Type B pancreatic cell (in vitro differentiated cells): ENCODE measurements at regions not wholly inside any gene's neighbourhood (a gene's known extent, or its start where the extent isn't known, plus 50 kb on each side); places are given as distances from the start of the nearest gene placed in this dataset.

Experiments
- DNase-seq: peaks from one replicate; pipeline ENCODE4 v3.0.0; 2021; ENCODE audit warnings: mixed read lengths; ENCODE audit not compliant: unreplicated experiment; ENCODE audit errors: extremely low spot score
- H3K27ac Mint-ChIP-seq: 2 replicates; pipeline ENCODE4 v1.8.0; 2021; ENCODE audit warnings: mild to moderate bottlenecking, mixed read lengths
- H3K27me3 Mint-ChIP-seq: 2 replicates; pipeline ENCODE4 v1.8.0; 2021; ENCODE audit warnings: mixed read lengths
- H3K36me3 Mint-ChIP-seq: 2 replicates; pipeline ENCODE4 v1.8.0; 2021; ENCODE audit warnings: mixed read lengths
- H3K4me1 Mint-ChIP-seq: one replicate; pipeline ENCODE4 v1.8.0; 2021; ENCODE audit warnings: mixed read lengths; ENCODE audit not compliant: unreplicated experiment
- H3K4me3 Mint-ChIP-seq: 2 replicates; pipeline ENCODE4 v1.8.0; 2021; ENCODE audit warnings: mild to moderate bottlenecking, mixed read lengths
- H3K9me3 Mint-ChIP-seq: 2 replicates; pipeline ENCODE4 v1.8.0; 2021; ENCODE audit warnings: mixed read lengths
- CTCF ChIP-seq: fragments of 200-600 bp; sonication (generic); conservative IDR thresholded peaks from 2 replicates; pipeline ENCODE4 v1.5.0; 2021; ENCODE audit warnings: antibody characterized with exemption, mild to moderate bottlenecking

GRCh38 chr5:118450554-118451332 is 537.6 kb downstream of the DTWD2 start:
- H3K27ac Mint-ChIP-seq = no peak overlapping the region

GRCh38 chr5:118447350-118447749 is 541.0 kb downstream of the DTWD2 start:
- TF ChIP-seq CTCF = no peak
- H3K4me1 Mint-ChIP-seq = no peaks in the 10 kb centered on the region
- H3K27ac Mint-ChIP-seq = no peak overlapping the region
- DNase-seq = no peak
- H3K9me3 Mint-ChIP-seq = peaks cover 6% of the 10 kb centered on the region
- H3K36me3 Mint-ChIP-seq = no peaks in the 10 kb centered on the region
- no peak overlapping the region for H3K4me3 Mint-ChIP-seq
- H3K27me3 Mint-ChIP-seq = peaks cover 26% of the 10 kb centered on the region

More at GRCh38 chr5:118450554-118451332, 537.6 kb downstream of the DTWD2 start:
- Mint-ChIP-seq H3K4me3 (no peak overlapping the region), H3K36me3 (no peaks in the 10 kb centered on the region), H3K9me3 (peaks cover 6% of the 10 kb centered on the region), H3K27me3 (peaks cover 13% of the 10 kb centered on the region), H3K4me1 (no peaks in the 10 kb centered on the region)
- no peak for DNase-seq
- no peak for TF ChIP-seq CTCF

GRCh38 chr5:118441956-118442355 is 546.4 kb downstream of the DTWD2 start:
- H3K27ac Mint-ChIP-seq = no peak overlapping the region

GRCh38 chr5:118441034-118441433 is 547.3 kb downstream of the DTWD2 start:
- no peak for DNase-seq
- Mint-ChIP-seq H3K27ac (no peak overlapping the region), H3K4me3 (no peak overlapping the region), H3K27me3 (peaks cover 25% of the 10 kb centered on the region), H3K4me1 (peaks cover 23% of the 10 kb centered on the region), H3K36me3 (no peaks in the 10 kb centered on the region), H3K9me3 (no peaks in the 10 kb centered on the region)
- TF ChIP-seq CTCF = no peak

More at GRCh38 chr5:118441956-118442355, 546.4 kb downstream of the DTWD2 start:
- H3K9me3 Mint-ChIP-seq = no peaks in the 10 kb centered on the region
- no peak overlapping the region for H3K4me3 Mint-ChIP-seq
- no peaks in the 10 kb centered on the region for H3K36me3 Mint-ChIP-seq
- no peak for DNase-seq
- TF ChIP-seq CTCF = no peak
- H3K4me1 Mint-ChIP-seq = peaks cover 23% of the 10 kb centered on the region
- H3K27me3 Mint-ChIP-seq = peaks cover 25% of the 10 kb centered on the region

- no peak overlapping the region for H3K4me3 Mint-ChIP-seq
- TF ChIP-seq CTCF = no peak
- no peak overlapping the region for H3K27ac Mint-ChIP-seq
- H3K9me3 Mint-ChIP-seq = no peaks in the 10 kb centered on the region
- H3K4me1 Mint-ChIP-seq = peaks cover 23% of the 10 kb centered on the region
- H3K36me3 Mint-ChIP-seq = no peaks in the 10 kb centered on the region
- H3K27me3 Mint-ChIP-seq = peaks cover 25% of the 10 kb centered on the region
- DNase-seq = no peak
These were observed 547.9 kb downstream of the DTWD2 start for GRCh38 chr5:118440496-118440895.
